ENCODE measurements at regions not wholly inside any gene's neighbourhood (a gene's known extent, or its start where the extent isn't known, plus 50 kb on each side); places are given as distances from the start of the nearest gene placed in this dataset.

DNA sequence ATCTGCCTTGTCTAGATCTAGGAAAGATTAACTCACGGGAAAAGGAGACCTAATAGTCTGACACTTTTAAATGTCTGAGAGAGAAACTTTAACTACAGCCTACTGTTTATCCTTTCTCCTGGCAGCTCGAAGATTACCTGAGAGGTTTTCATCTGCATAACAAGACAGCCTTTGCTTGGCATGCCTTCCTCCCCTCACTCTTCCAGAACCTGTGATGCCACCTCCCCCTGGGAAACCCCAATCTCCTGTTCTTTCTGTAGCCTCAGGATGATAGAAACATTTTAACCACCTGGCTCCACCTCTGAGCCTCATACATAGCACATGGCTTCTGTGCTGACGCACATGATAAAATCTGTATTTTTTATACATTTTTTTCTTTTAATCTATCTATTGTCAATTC lies 420.8 kb downstream of the CNTN6 start:
- TF ChIP-seq, protein P1, sequence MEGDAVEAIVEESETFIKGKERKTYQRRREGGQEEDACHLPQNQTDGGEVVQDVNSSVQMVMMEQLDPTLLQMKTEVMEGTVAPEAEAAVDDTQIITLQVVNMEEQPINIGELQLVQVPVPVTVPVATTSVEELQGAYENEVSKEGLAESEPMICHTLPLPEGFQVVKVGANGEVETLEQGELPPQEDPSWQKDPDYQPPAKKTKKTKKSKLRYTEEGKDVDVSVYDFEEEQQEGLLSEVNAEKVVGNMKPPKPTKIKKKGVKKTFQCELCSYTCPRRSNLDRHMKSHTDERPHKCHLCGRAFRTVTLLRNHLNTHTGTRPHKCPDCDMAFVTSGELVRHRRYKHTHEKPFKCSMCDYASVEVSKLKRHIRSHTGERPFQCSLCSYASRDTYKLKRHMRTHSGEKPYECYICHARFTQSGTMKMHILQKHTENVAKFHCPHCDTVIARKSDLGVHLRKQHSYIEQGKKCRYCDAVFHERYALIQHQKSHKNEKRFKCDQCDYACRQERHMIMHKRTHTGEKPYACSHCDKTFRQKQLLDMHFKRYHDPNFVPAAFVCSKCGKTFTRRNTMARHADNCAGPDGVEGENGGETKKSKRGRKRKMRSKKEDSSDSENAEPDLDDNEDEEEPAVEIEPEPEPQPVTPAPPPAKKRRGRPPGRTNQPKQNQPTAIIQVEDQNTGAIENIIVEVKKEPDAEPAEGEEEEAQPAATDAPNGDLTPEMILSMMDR (conservative IDR thresholded peaks at IDR 0.05; ENCODE audit: low read length) = no peak
- no peak for TF ChIP-seq EZH2phosphoT487 (IDR thresholded peaks at IDR 0.05; ENCODE audit: borderline replicate concordance)

Measured in Loucy (cell line).